HepG2 (cell line): ENCODE measurements at regions not wholly inside any gene's neighbourhood (a gene's known extent, or its start where the extent isn't known, plus 50 kb on each side); places are given as distances from the start of the nearest gene placed in this dataset.

ENCODE experiments used
- ATAC-seq: fragments of 200-7000 bp; cut with Tn5 transposase; 3 replicates; pipeline ENCODE4 v1.9.1; 2020; ENCODE audit warnings: mild to moderate bottlenecking, moderate library complexity
- BruUV-seq: library from RNA; stranded (reverse); fragments of 400-500 nt; replicated peaks from 2 replicates; lab custom pipeline; 2021; lab: Mats Ljungman, UMichigan
- CTCF ChIA-PET: fragments of 300-600 bp; formaldehyde crosslinking; extraction: SDS; loops from one replicate; lab custom pipeline; 2021; ENCODE audit warnings: low total read pairs, inconsistent platforms, low intra/inter-chr PET ratio; lab: Yijun Ruan, JAX
- POLR2A ChIA-PET: fragments of 350-600 bp; sonication (Branson Sonifier 250); formaldehyde crosslinking; loops from one replicate; lab custom pipeline; 2020; ENCODE audit warnings: antibody characterized with exemption, inconsistent platforms; lab: Yijun Ruan, JAX
- DNase-seq: peaks from one replicate; pipeline ENCODE4 v3.0.0-alpha.2; 2015; ENCODE audit warnings: low spot score
- FAIRE-seq: peaks from 3 replicates; lab custom pipeline; 2011; peaks lifted over from hg19 to GRCh38; lab: Jason Lieb, UNC
- H2AFZ ChIP-seq: one replicate; pipeline ENCODE4 v1.6.1; 2011; ENCODE audit warnings: low read length, inconsistent platforms
- H3K27ac ChIP-seq: fragments of 300-600 bp; 3 replicates; pipeline ENCODE4 v1.8.0; 2011; ENCODE audit warnings: mixed run types, mild to moderate bottlenecking, mixed read lengths, low read length, inconsistent platforms; ENCODE audit not compliant: insufficient read depth; ENCODE audit errors: extremely low read length
- H3K27me3 ChIP-seq, 2 experiments: fragments of 200-600 bp in 1 of 2; 2 replicates in 1 of 2; 3 replicates in 1 of 2; pipeline versions ENCODE4 v1.6.0 to v1.8.0; 2011; ENCODE audit warnings: low read length in 2 of 2, mild to moderate bottlenecking in 2 of 2, moderate library complexity in 2 of 2, inconsistent platforms in 1 of 2; ENCODE audit not compliant: insufficient read depth in 2 of 2, control insufficient read depth in 1 of 2
- H3K36me3 ChIP-seq, 2 experiments: fragments of 200-600 bp in 1 of 2; replicated peaks in 1 of 2; 2 replicates in 1 of 2; 3 replicates in 1 of 2; pipeline versions ENCODE4 v1.5.1 to v1.8.0; 2011; ENCODE audit warnings: low read length in 2 of 2, inconsistent platforms in 1 of 2; ENCODE audit not compliant: insufficient read depth in 2 of 2, control insufficient read depth in 1 of 2
- H3K4me1 ChIP-seq: 2 replicates; pipeline ENCODE4 v1.5.1; 2012; ENCODE audit warnings: low read length, inconsistent platforms; ENCODE audit not compliant: insufficient read depth
- H3K4me2 ChIP-seq: 2 replicates; pipeline ENCODE4 v1.6.0; 2011; ENCODE audit warnings: low read depth, low read length, inconsistent platforms
- H3K4me3 ChIP-seq, 3 experiments: fragments of 200-600 bp in 1 of 3; sonication (generic), shearing (Covaris generic) in 1 of 3; replicated peaks in 1 of 3; 2 replicates each; pipeline ENCODE4 v1.5.1; 2011 to 2016; ENCODE audit warnings: low read length in 3 of 3, inconsistent platforms in 2 of 3, low read depth in 2 of 3, mild to moderate bottlenecking in 2 of 3, control low read depth in 1 of 3, mixed read lengths in 1 of 3; ENCODE audit not compliant: insufficient read depth in 1 of 3
- H3K79me2 ChIP-seq: one replicate; pipeline ENCODE4 v1.6.1; 2011; ENCODE audit warnings: low read length, inconsistent platforms; ENCODE audit not compliant: insufficient read depth
- H3K9ac ChIP-seq: 2 replicates; pipeline ENCODE4 v1.6.0; 2011; ENCODE audit warnings: mild to moderate bottlenecking, low read depth, low read length, inconsistent platforms; ENCODE audit not compliant: insufficient read depth
- H3K9me3 ChIP-seq: 2 replicates; pipeline ENCODE4 v1.5.1; 2012; ENCODE audit warnings: mild to moderate bottlenecking, low read length
- H4K20me1 ChIP-seq: 2 replicates; pipeline ENCODE4 v1.6.0; 2011; ENCODE audit warnings: inconsistent platforms, mild to moderate bottlenecking, low read length, moderate library complexity; ENCODE audit not compliant: insufficient read depth
- ATF6 ChIP-seq: sonication (generic); formaldehyde crosslinking; conservative IDR thresholded peaks from 2 replicates; pipeline ENCODE4 v1.4.0; 2020; ENCODE audit warnings: missing genetic modification reagents
- GLMP ChIP-seq: sonication (generic); formaldehyde crosslinking; IDR thresholded peaks from 2 replicates; pipeline ENCODE4 v1.9.0; 2021; ENCODE audit warnings: missing genetic modification reagents, mild to moderate bottlenecking, borderline replicate concordance
- NFIC ChIP-seq: IDR thresholded peaks from 2 replicates; pipeline ENCODE4 v1.6.1; 2012; ENCODE audit warnings: mild to moderate bottlenecking, low read length, inconsistent platforms
- NR0B2 ChIP-seq: sonication (generic); formaldehyde crosslinking; IDR thresholded peaks from 2 replicates; pipeline ENCODE4 v1.4.0; 2020; ENCODE audit warnings: mild to moderate bottlenecking, missing genetic modification reagents
- SALL2 ChIP-seq: sonication (generic); formaldehyde crosslinking; IDR thresholded peaks from 2 replicates; pipeline ENCODE4 v1.8.1; 2023; ENCODE audit warnings: mild to moderate bottlenecking, missing genetic modification reagents, inconsistent platforms
- TERF1 ChIP-seq: sonication (generic); formaldehyde crosslinking; IDR thresholded peaks from 2 replicates; pipeline ENCODE4 v1.8.0; 2022; ENCODE audit warnings: mild to moderate bottlenecking, missing genetic modification reagents, moderate library complexity
- TIGD3 ChIP-seq: sonication (generic); formaldehyde crosslinking; IDR thresholded peaks from 2 replicates; pipeline ENCODE4 v1.5.1; 2020; ENCODE audit warnings: mild to moderate bottlenecking, missing genetic modification reagents, borderline replicate concordance
- ZNF605 ChIP-seq: sonication (generic); formaldehyde crosslinking; IDR thresholded peaks from 2 replicates; pipeline ENCODE4 v1.8.0; 2022; ENCODE audit warnings: mild to moderate bottlenecking, missing genetic modification reagents
- WGBS: methylation state at CpG from one replicate; pipeline ENCODE4 v1.1.6; 2017; ENCODE audit warnings: low lambda C conversion rate; 5-methylcytosine and 5-hydroxymethylcytosine counted together
- in situ Hi-C: cut with HindIII; loops from 2 replicates; pipeline ENCODE4 v1.10.0; 2017; ENCODE audit warnings: low pct_unique_long_range_greater_than_20kb; ENCODE audit not compliant: extremely low pct_ligation_motif_present
- intact Hi-C: fragments of 100-400 bp; cut with micrococcal nuclease; formaldehyde crosslinking; loops from one replicate; pipeline ENCODE4 v1.10.0; 2022; ENCODE audit not compliant: unreplicated experiment

- no peaks in the 10 kb centered on the region for H3K79me2 ChIP-seq
- no peaks in the 10 kb centered on the region for H3K36me3 ChIP-seq
- no peak overlapping the region for H3K27ac ChIP-seq
- CTCF ChIA-PET, result no interaction called here
- intact Hi-C loops (no loop called here), in situ Hi-C loops (no loop called here)
- no peaks in the 10 kb centered on the region for H3K27me3 ChIP-seq
- ATAC-seq (no peak), DNase-seq (no peak), FAIRE-seq (no peak)
- H3K4me1 ChIP-seq, result no peaks in the 10 kb centered on the region
- no peaks in the 10 kb centered on the region for H4K20me1 ChIP-seq
- H3K4me2 ChIP-seq, result no peak overlapping the region
- H3K9me3 ChIP-seq, result 0 out of 2 replicates have a peak, but pooled peaks cover 4% of the 10 kb centered on the region
- no TSS peak for BruUV-seq
- POLR2A ChIA-PET, result no interaction called here
- WGBS, result 21% methylated on average over 5 of the region's 5 CpGs
- no peak overlapping the region for H3K9ac ChIP-seq
- H2AFZ ChIP-seq, result no peak overlapping the region
- H3K4me3 ChIP-seq, result no peak overlapping the region
- no peak for TF ChIP-seq SALL2
- TF ChIP-seq TIGD3 (CRISPR knock-in tag), result no peak
- TF ChIP-seq GLMP (CRISPR knock-in tag), result no peak
- no peak for TF ChIP-seq NR0B2 (CRISPR knock-in tag)
- no peak for TF ChIP-seq NFIC
- no peak for TF ChIP-seq ATF6 (CRISPR knock-in tag)
- TF ChIP-seq ZNF605, result no peak
- TF ChIP-seq TERF1 (CRISPR knock-in tag), result no peak
These were observed 290.7 kb upstream of the IL12B start for GRCh38 chr5:159620853-159621540.
